Stimulated activated CD4-positive, alpha-beta T cell treated with anti-CD3 and anti-CD28 coated beads, Interleukin-15, amount 100 ng/mL, for 24 hours (primary cell): ENCODE measurements at regions not wholly inside any gene's neighbourhood (a gene's known extent, or its start where the extent isn't known, plus 50 kb on each side); places are given as distances from the start of the nearest gene placed in this dataset.

Experiments used
- DNase-seq: peaks from one replicate; pipeline ENCODE4 v3.0.0-alpha.2; 2020

- no peak for DNase-seq
These were observed 412.3 kb upstream of the ID4 start for GRCh38 chr6:19424853-19425252.

- DNase-seq: no peak
These were observed 409.6 kb upstream of the ID4 start for GRCh38 chr6:19427548-19427947.

- no peak for DNase-seq
These were observed 404.1 kb upstream of the ID4 start for GRCh38 chr6:19432966-19433498.

GRCh38 chr6:19434065-19434464 lies 403.1 kb upstream of the ID4 start:
- no peak for DNase-seq

- DNase-seq: no peak
These were observed 401.4 kb upstream of the ID4 start for GRCh38 chr6:19435755-19436154.

GRCh38 chr6:19438566-19439353 lies 398.4 kb upstream of the ID4 start:
- DNase-seq: no peak

GRCh38 chr6:19440531-19440930 lies 396.6 kb upstream of the ID4 start:
- no peak for DNase-seq

GRCh38 chr6:19443411-19443810 lies 393.8 kb upstream of the ID4 start:
- no peak for DNase-seq

GRCh38 chr6:19444041-19444440 lies 393.1 kb upstream of the ID4 start:
- no peak for DNase-seq

- DNase-seq: no peak
These were observed 392.7 kb upstream of the ID4 start for GRCh38 chr6:19444481-19444880.

- DNase-seq: no peak
These were observed 390.6 kb upstream of the ID4 start for GRCh38 chr6:19446570-19446969.

- DNase-seq: no peak
These were observed 386.5 kb upstream of the ID4 start for GRCh38 chr6:19450651-19451050.

GRCh38 chr6:19452495-19452894 lies 384.7 kb upstream of the ID4 start:
- DNase-seq: no peak

GRCh38 chr6:19454001-19454720 lies 383.0 kb upstream of the ID4 start:
- no peak for DNase-seq

- DNase-seq: no peak
These were observed 382.3 kb upstream of the ID4 start for GRCh38 chr6:19454721-19455392.

- DNase-seq: no peak
These were observed 373.9 kb upstream of the ID4 start for GRCh38 chr6:19463250-19463649.

GRCh38 chr6:19463925-19464324 lies 373.2 kb upstream of the ID4 start:
- DNase-seq: no peak

- DNase-seq: no peak
These were observed 371.9 kb upstream of the ID4 start for GRCh38 chr6:19465256-19465655.

GRCh38 chr6:19465760-19466159 lies 371.4 kb upstream of the ID4 start:
- DNase-seq: no peak

GRCh38 chr6:19470333-19470732 lies 366.8 kb upstream of the ID4 start:
- no peak for DNase-seq

- no peak for DNase-seq
These were observed 365.0 kb upstream of the ID4 start for GRCh38 chr6:19472153-19472552.

- DNase-seq: no peak
These were observed 364.3 kb upstream of the ID4 start for GRCh38 chr6:19472850-19473249.

GRCh38 chr6:19477563-19477962 lies 359.6 kb upstream of the ID4 start:
- DNase-seq: no peak

GRCh38 chr6:19478273-19478672 lies 358.9 kb upstream of the ID4 start:
- DNase-seq: no peak
